ENCODE measurements at regions not wholly inside any gene's neighbourhood (a gene's known extent, or its start where the extent isn't known, plus 50 kb on each side); places are given as distances from the start of the nearest gene placed in this dataset.

DNA sequence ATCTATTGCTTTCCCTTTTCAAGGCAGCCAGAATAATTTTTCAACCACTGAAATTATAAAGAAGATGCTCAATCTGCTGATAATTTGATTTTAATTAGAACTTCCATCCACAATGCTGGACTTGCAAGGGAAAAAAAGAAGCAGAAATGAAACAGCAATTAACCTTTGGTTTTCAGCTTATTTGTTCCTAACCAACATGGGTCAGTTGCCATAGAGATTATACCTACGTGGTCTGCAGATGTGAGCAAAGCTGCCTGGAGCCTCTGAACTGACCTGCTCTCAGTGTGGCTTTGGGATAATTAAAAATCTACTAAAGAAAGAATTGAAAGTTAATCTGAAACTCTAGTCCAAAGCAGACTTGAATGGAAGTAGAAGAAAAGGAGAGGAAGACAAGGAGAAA, 195.7 kb upstream of the API5 start:
- Histone ChIP-seq H3K9ac (ENCODE audit: insufficient read depth, low read depth, low read length) (no peak overlapping the region), H4K20me1 (ENCODE audit: insufficient read depth, low read length) (no peaks in the 10 kb centered on the region), H3K9me3 (ENCODE audit: low read length) (no peaks in the 10 kb centered on the region), H3K27ac (ENCODE audit: extremely low read length, insufficient read depth, low read length) (no peak overlapping the region), H3K27me3 (ENCODE audit: control insufficient read depth in 1 of 2, insufficient read depth in 2 of 2, low read length in 2 of 2) (no peaks in the 10 kb centered on the region; a peak in 1 of 5 replicates), H3K4me1 (ENCODE audit: insufficient read depth, low read length) (no peaks in the 10 kb centered on the region), H2AFZ (ENCODE audit: low read length) (no peak overlapping the region), H3K79me2 (ENCODE audit: insufficient read depth, low read length) (no peaks in the 10 kb centered on the region), H3K4me2 (ENCODE audit: low read depth, low read length) (no peak overlapping the region), H3K4me3 (replicated peaks in 1 of 3; ENCODE audit: insufficient read depth in 1 of 3, low read depth in 2 of 3, low read length in 3 of 3) (no peak overlapping the region), H3K36me3 (replicated peaks in 1 of 2; ENCODE audit: control insufficient read depth in 1 of 2, insufficient read depth in 2 of 2, low read length in 2 of 2) (no peaks in the 10 kb centered on the region)
- TF ChIP-seq ZNF777 (CRISPR knock-in tag; IDR thresholded peaks at IDR 0.05) (no peak), ZNF274 (CRISPR knock-in tag; IDR thresholded peaks at IDR 0.05) (no peak), ZMYM2 (CRISPR knock-in tag; IDR thresholded peaks at IDR 0.05) (no peak), BRD4 (CRISPR knock-in tag; IDR thresholded peaks at IDR 0.05) (no peak), ZNF546 (CRISPR knock-in tag; conservative IDR thresholded peaks at IDR 0.05) (no peak), GATA4 (IDR thresholded peaks at IDR 0.05; ENCODE audit: borderline replicate concordance, low read depth) (no peak), KLF9 (CRISPR knock-in tag; IDR thresholded peaks at IDR 0.05; ENCODE audit: low read depth) (no peak), ARNT2 (CRISPR knock-in tag; IDR thresholded peaks at IDR 0.05; ENCODE audit: low read depth) (no peak)
- TF ChIP-seq, protein P1, sequence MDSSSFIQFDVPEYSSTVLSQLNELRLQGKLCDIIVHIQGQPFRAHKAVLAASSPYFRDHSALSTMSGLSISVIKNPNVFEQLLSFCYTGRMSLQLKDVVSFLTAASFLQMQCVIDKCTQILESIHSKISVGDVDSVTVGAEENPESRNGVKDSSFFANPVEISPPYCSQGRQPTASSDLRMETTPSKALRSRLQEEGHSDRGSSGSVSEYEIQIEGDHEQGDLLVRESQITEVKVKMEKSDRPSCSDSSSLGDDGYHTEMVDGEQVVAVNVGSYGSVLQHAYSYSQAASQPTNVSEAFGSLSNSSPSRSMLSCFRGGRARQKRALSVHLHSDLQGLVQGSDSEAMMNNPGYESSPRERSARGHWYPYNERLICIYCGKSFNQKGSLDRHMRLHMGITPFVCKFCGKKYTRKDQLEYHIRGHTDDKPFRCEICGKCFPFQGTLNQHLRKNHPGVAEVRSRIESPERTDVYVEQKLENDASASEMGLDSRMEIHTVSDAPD (CRISPR knock-in tag; IDR thresholded peaks at IDR 0.05), result no peak
- TF ChIP-seq, protein P2, sequence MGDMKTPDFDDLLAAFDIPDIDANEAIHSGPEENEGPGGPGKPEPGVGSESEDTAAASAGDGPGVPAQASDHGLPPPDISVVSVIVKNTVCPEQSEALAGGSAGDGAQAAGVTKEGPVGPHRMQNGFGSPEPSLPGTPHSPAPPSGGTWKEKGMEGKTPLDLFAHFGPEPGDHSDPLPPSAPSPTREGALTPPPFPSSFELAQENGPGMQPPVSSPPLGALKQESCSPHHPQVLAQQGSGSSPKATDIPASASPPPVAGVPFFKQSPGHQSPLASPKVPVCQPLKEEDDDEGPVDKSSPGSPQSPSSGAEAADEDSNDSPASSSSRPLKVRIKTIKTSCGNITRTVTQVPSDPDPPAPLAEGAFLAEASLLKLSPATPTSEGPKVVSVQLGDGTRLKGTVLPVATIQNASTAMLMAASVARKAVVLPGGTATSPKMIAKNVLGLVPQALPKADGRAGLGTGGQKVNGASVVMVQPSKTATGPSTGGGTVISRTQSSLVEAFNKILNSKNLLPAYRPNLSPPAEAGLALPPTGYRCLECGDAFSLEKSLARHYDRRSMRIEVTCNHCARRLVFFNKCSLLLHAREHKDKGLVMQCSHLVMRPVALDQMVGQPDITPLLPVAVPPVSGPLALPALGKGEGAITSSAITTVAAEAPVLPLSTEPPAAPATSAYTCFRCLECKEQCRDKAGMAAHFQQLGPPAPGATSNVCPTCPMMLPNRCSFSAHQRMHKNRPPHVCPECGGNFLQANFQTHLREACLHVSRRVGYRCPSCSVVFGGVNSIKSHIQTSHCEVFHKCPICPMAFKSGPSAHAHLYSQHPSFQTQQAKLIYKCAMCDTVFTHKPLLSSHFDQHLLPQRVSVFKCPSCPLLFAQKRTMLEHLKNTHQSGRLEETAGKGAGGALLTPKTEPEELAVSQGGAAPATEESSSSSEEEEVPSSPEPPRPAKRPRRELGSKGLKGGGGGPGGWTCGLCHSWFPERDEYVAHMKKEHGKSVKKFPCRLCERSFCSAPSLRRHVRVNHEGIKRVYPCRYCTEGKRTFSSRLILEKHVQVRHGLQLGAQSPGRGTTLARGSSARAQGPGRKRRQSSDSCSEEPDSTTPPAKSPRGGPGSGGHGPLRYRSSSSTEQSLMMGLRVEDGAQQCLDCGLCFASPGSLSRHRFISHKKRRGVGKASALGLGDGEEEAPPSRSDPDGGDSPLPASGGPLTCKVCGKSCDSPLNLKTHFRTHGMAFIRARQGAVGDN (CRISPR knock-in tag; IDR thresholded peaks at IDR 0.05), result no peak
- TF ChIP-seq, protein P3, sequence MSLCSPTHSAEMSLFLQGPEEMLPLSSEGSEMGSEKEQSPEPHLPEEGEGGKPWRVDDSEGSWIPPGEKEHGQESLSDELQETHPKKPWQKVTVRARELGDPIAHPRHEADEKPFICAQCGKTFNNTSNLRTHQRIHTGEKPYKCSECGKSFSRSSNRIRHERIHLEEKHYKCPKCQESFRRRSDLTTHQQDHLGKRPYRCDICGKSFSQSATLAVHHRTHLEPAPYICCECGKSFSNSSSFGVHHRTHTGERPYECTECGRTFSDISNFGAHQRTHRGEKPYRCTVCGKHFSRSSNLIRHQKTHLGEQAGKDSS (CRISPR knock-in tag; IDR thresholded peaks at IDR 0.05; ENCODE audit: borderline replicate concordance, low read depth), result no peak
- TF ChIP-seq, protein P4, sequence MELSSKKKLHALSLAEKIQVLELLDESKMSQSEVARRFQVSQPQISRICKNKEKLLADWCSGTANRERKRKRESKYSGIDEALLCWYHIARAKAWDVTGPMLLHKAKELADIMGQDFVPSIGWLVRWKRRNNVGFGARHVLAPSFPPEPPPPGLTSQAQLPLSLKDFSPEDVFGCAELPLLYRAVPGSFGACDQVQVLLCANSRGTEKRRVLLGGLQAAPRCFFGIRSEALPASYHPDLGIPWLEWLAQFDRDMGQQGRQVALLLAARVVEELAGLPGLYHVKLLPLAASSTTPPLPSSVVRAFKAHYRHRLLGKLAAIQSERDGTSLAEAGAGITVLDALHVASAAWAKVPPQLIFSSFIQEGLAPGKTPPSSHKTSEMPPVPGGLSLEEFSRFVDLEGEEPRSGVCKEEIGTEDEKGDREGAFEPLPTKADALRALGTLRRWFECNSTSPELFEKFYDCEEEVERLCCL (CRISPR knock-in tag; IDR thresholded peaks at IDR 0.05; ENCODE audit: borderline replicate concordance), result no peak
- TF ChIP-seq, protein P5, sequence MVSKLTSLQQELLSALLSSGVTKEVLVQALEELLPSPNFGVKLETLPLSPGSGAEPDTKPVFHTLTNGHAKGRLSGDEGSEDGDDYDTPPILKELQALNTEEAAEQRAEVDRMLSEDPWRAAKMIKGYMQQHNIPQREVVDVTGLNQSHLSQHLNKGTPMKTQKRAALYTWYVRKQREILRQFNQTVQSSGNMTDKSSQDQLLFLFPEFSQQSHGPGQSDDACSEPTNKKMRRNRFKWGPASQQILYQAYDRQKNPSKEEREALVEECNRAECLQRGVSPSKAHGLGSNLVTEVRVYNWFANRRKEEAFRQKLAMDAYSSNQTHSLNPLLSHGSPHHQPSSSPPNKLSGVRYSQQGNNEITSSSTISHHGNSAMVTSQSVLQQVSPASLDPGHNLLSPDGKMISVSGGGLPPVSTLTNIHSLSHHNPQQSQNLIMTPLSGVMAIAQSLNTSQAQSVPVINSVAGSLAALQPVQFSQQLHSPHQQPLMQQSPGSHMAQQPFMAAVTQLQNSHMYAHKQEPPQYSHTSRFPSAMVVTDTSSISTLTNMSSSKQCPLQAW (CRISPR knock-in tag; IDR thresholded peaks at IDR 0.05), result no peak
- POLR2A ChIA-PET, result no interaction called here
- WGBS (ENCODE audit: low lambda C conversion rate), result 0% methylated on average over 1 of the region's 1 CpG
- CTCF ChIA-PET (ENCODE audit: low intra/inter-chr PET ratio, low total read pairs), result no interaction called here
- intact Hi-C loops (cut with micrococcal nuclease; ENCODE audit: unreplicated experiment), result no loop called here
- ATAC-seq, result no peak
- no peak for DNase-seq (ENCODE audit: low spot score)
- BruUV-seq (replicated peaks), result no TSS peak
- FAIRE-seq, result no peak
- in situ Hi-C loops (cut with HindIII; ENCODE audit: extremely low pct_ligation_motif_present, low pct_unique_long_range_greater_than_20kb), result no loop called here
